SK-N-SH (cell line): ENCODE measurements at regions not wholly inside any gene's neighbourhood (a gene's known extent, or its start where the extent isn't known, plus 50 kb on each side); places are given as distances from the start of the nearest gene placed in this dataset.

Source experiments
- CTCF ChIA-PET: fragments of 300-600, 350-600 bp; formaldehyde crosslinking; extraction: SDS; loops from one replicate; lab custom pipeline; 2021; lab: Yijun Ruan, JAX
- POLR2A ChIA-PET: fragments of 350-600 bp; sonication (Branson Sonifier 250); formaldehyde crosslinking; extraction: SDS; loops from one replicate; lab custom pipeline; 2020; ENCODE audit warnings: antibody characterized with exemption, inconsistent platforms; lab: Yijun Ruan, JAX
- DNase-seq: peaks from one replicate; pipeline ENCODE4 v3.0.0; 2012
- H2AFZ ChIP-seq: fragments of 200-600 bp; sonication (generic); 2 replicates; pipeline ENCODE4 v1.8.1; 2016; ENCODE audit warnings: antibody characterized with exemption, mild to moderate bottlenecking, low read depth
- H3F3A ChIP-seq: fragments of 200-600 bp; sonication (generic); replicated peaks from 2 replicates; pipeline ENCODE3; 2016; ENCODE audit warnings: antibody characterized with exemption, mild to moderate bottlenecking; ENCODE audit not compliant: insufficient read depth
- H3K27ac ChIP-seq, 2 experiments: fragments of 200-500 bp in 1 of 2; fragments of 200-600 bp in 1 of 2; sonication (Bioruptor generic) in 1 of 2; sonication (generic), shearing (Covaris generic) in 1 of 2; 2 replicates each; pipeline versions ENCODE4 v1.5.1 to v1.6.1; 2014 to 2016; ENCODE audit warnings: low read depth in 2 of 2, inconsistent platforms in 1 of 2, low read length in 1 of 2, mild to moderate bottlenecking in 1 of 2, mixed read lengths in 1 of 2
- H3K27me3 ChIP-seq: fragments of 200-600 bp; sonication (generic), shearing (Covaris generic); 2 replicates; pipeline ENCODE4 v1.6.1; 2016; ENCODE audit warnings: mixed run types; ENCODE audit not compliant: insufficient read depth
- H3K36me3 ChIP-seq, 2 experiments: fragments of 200-500 bp in 1 of 2; fragments of 200-600 bp in 1 of 2; sonication (Bioruptor generic) in 1 of 2; sonication (generic) in 1 of 2; replicated peaks in 1 of 2; 2 replicates each; pipeline versions ENCODE3 to v1.5.1; 2014 to 2016; ENCODE audit warnings: low read length in 1 of 2, mild to moderate bottlenecking in 1 of 2; ENCODE audit not compliant: insufficient read depth in 2 of 2, control insufficient read depth in 1 of 2
- H3K4me1 ChIP-seq, 2 experiments: fragments of 200-500 bp in 1 of 2; fragments of 200-600 bp in 1 of 2; sonication (Bioruptor generic) in 1 of 2; sonication (generic), shearing (Covaris generic) in 1 of 2; 2 replicates each; pipeline versions ENCODE4 v1.5.1 to v1.6.1; 2014 to 2016; ENCODE audit warnings: low read depth in 1 of 2, low read length in 1 of 2, mixed run types in 1 of 2; ENCODE audit not compliant: insufficient read depth in 2 of 2, control insufficient read depth in 1 of 2
- H3K4me2 ChIP-seq: fragments of 200-600 bp; sonication (generic), shearing (Covaris generic); 2 replicates; pipeline ENCODE4 v1.6.1; 2017; ENCODE audit warnings: mixed run types
- H3K4me3 ChIP-seq, 2 experiments: fragments of 200-500 bp in 1 of 2; fragments of 200-600 bp in 1 of 2; sonication (Bioruptor generic) in 1 of 2; sonication (generic), shearing (Covaris generic) in 1 of 2; 2 replicates each; pipeline versions ENCODE4 v1.5.1 to v1.8.1; 2014 to 2016; ENCODE audit warnings: low read depth in 2 of 2, inconsistent platforms in 1 of 2, low read length in 1 of 2, mild to moderate bottlenecking in 1 of 2, mixed read lengths in 1 of 2, moderate library complexity in 1 of 2
- H3K79me2 ChIP-seq: fragments of 200-600 bp; sonication (generic); 2 replicates; pipeline ENCODE4 v1.8.1; 2017; ENCODE audit warnings: mild to moderate bottlenecking; ENCODE audit not compliant: insufficient read depth
- H3K9ac ChIP-seq: fragments of 200-600 bp; sonication (generic); 2 replicates; pipeline ENCODE4 v1.6.1; 2017; ENCODE audit warnings: mixed run types
- H3K9me2 ChIP-seq: fragments of 200-600 bp; sonication (generic); 2 replicates; pipeline ENCODE4 v1.6.1; 2017; ENCODE audit warnings: mixed run types
- H3K9me3 ChIP-seq: fragments of 200-600 bp; sonication (generic); 2 replicates; pipeline ENCODE4 v1.6.1; 2017; ENCODE audit warnings: mixed run types, mild to moderate bottlenecking, moderate library complexity
- H4K20me1 ChIP-seq: fragments of 200-600 bp; sonication (generic); 2 replicates; pipeline ENCODE4 v1.6.1; 2017; ENCODE audit warnings: mild to moderate bottlenecking, mixed run types; ENCODE audit not compliant: insufficient read depth
- EZH2phosphoT487 ChIP-seq: fragments of 200-600 bp; sonication (generic); IDR thresholded peaks from 2 replicates; pipeline ENCODE4 v1.6.1; 2017; ENCODE audit warnings: low read depth, mixed run types, mild to moderate bottlenecking, antibody characterized with exemption, moderate library complexity, borderline replicate concordance
- FOSL2 ChIP-seq: IDR thresholded peaks from 2 replicates; pipeline ENCODE4 v1.4.0; 2012; ENCODE audit warnings: low read depth, mild to moderate bottlenecking, moderate library complexity, borderline replicate concordance
- FOXM1 ChIP-seq: IDR thresholded peaks from 2 replicates; pipeline ENCODE4 v1.4.0; 2012; ENCODE audit warnings: low read depth, mild to moderate bottlenecking
- GATA2 ChIP-seq: sonication (generic); formaldehyde crosslinking; IDR thresholded peaks from 2 replicates; pipeline ENCODE4 v1.5.0; 2020; ENCODE audit warnings: mild to moderate bottlenecking, missing genetic modification reagents
- JUND ChIP-seq: IDR thresholded peaks from 2 replicates; pipeline ENCODE4 v1.4.0; 2012
- MEF2A ChIP-seq: IDR thresholded peaks from 2 replicates; pipeline ENCODE4 v1.4.0; 2012; ENCODE audit warnings: low read depth, borderline replicate concordance
- MXI1 ChIP-seq: IDR thresholded peaks from 2 replicates; pipeline ENCODE4 v1.6.1; 2012; ENCODE audit warnings: mild to moderate bottlenecking, low read depth, low read length, improper control_type of control experiment
- POLR2AphosphoS5 ChIP-seq: IDR thresholded peaks from 2 replicates; pipeline ENCODE4 v1.6.1; 2012; ENCODE audit warnings: low read depth, low read length
- RAD21 ChIP-seq: IDR thresholded peaks from 2 replicates; pipeline ENCODE4 v1.6.1; 2012; ENCODE audit warnings: mild to moderate bottlenecking, low read length
- RXRA ChIP-seq: IDR thresholded peaks from 2 replicates; pipeline ENCODE4 v1.4.0; 2012; ENCODE audit warnings: low read depth, mild to moderate bottlenecking, borderline replicate concordance
- SIN3A ChIP-seq: IDR thresholded peaks from 2 replicates; pipeline ENCODE4 v1.6.1; 2012; ENCODE audit warnings: low read depth, mild to moderate bottlenecking, low read length, moderate library complexity, borderline replicate concordance
- SMC3 ChIP-seq: IDR thresholded peaks from 2 replicates; pipeline ENCODE4 v1.6.1; 2012; ENCODE audit warnings: low read depth, low read length, improper control_type of control experiment
- TAF1 ChIP-seq: IDR thresholded peaks from 2 replicates; pipeline ENCODE4 v1.6.1; 2012; ENCODE audit warnings: low read depth, mild to moderate bottlenecking, low read length, moderate library complexity, borderline replicate concordance
- TCF12 ChIP-seq: IDR thresholded peaks from 2 replicates; pipeline ENCODE4 v1.4.0; 2012
- YY1 ChIP-seq: IDR thresholded peaks from 2 replicates; pipeline ENCODE4 v1.4.0; 2012; ENCODE audit warnings: low read depth, mild to moderate bottlenecking
- WGBS: methylation state at CpG from one replicate; pipeline ENCODE4 v1.1.6; 2017; ENCODE audit warnings: low lambda C conversion rate; 5-methylcytosine and 5-hydroxymethylcytosine counted together
- TF ChIP-seq, protein P1 (sequence below): IDR thresholded peaks from 2 replicates; pipeline ENCODE4 v1.6.1; 2012; ENCODE audit warnings: mild to moderate bottlenecking, low read depth, low read length, moderate library complexity
- TF ChIP-seq, protein P2 (sequence below): IDR thresholded peaks from 2 replicates; pipeline ENCODE4 v1.4.0; 2012; ENCODE audit warnings: low read depth, borderline replicate concordance
- TF ChIP-seq, protein P3 (sequence below): IDR thresholded peaks from 2 replicates; pipeline ENCODE4 v1.4.0; 2012; ENCODE audit warnings: low read depth
- TF ChIP-seq, protein P4 (sequence below): fragments of 150-350 bp; IDR thresholded peaks from 2 replicates; pipeline ENCODE4 v1.6.1; 2017; ENCODE audit warnings: antibody characterized with exemption, low read length, low read depth, borderline replicate concordance
- TF ChIP-seq, protein P5 (sequence below): fragments of 200-600 bp; sonication (generic); IDR thresholded peaks from 2 replicates; pipeline ENCODE4 v1.6.1; 2017; ENCODE audit warnings: antibody characterized with exemption, mild to moderate bottlenecking, moderate library complexity

DNA sequence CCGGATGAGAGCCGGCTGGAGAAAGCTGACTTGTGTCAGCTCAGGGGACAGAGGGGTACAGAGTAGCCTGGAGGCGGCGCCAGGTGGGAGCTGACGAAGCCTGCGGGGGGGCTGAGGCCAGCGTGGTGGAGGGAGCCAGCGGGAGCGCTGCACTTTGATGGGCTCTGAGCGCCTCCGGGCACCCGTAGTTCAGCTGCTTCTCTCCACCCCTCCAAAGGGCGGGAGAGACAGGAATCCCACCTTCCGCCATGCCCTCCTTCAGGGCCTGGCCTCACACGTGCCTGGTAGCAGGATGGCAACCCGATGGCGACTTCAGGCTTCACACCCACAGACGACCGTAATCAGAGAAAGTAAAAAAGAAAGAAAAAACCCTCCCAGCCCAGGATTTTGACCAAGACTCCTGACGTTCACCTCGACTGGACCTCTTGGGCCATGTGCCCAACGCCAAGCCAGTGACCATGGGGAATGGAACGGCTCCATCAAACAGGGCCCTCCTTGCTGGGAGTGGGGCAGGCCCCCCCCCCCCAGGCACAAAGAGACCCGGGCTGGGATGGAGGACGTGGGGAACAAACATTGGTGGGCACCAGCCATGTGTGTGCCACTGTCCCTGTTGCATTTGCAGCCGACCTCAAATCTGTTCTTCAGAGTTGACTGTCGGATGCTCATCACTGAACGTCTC, 60.7 kb upstream of the ASAP2 start:
- H3K27me3 ChIP-seq: no peaks in the 10 kb centered on the region
- H3K9me3 ChIP-seq: no peaks in the 10 kb centered on the region
- H3K9ac ChIP-seq: no peak overlapping the region
- ChIA-PET CTCF (interaction anchor here (0.6 to 7.1 kb wide), 4 partner anchors 89 to 225 kb away, joined by 3 to 68 read pairs (median 28); no protein-coding TSS in a partner anchor), POLR2A (no interaction called here)
- DNase-seq: no peak
- H3K4me1 ChIP-seq: peaks cover 3 to 12% of the 10 kb centered on the region in 2 experiments; a peak in 2 of 4 replicates
- H3K4me2 ChIP-seq: no peak overlapping the region
- WGBS: 96% methylated on average over 27 of the region's 28 CpGs
- H3F3A ChIP-seq: peaks cover 2% of the 10 kb centered on the region
- H2AFZ ChIP-seq: no peak overlapping the region
- no peaks in the 10 kb centered on the region for H4K20me1 ChIP-seq
- TF ChIP-seq SIN3A (no peak), MEF2A (no peak), FOSL2 (no peak), TCF12 (no peak), JUND (no peak), MXI1 (no peak), RAD21 (no peak), YY1 (no peak), POLR2AphosphoS5 (no peak), SMC3 (no peak), RXRA (no peak), EZH2phosphoT487 (no peak), GATA2 (CRISPR knock-in tag) (no peak), TAF1 (no peak), FOXM1 (no peak)
- TF ChIP-seq, protein P1, sequence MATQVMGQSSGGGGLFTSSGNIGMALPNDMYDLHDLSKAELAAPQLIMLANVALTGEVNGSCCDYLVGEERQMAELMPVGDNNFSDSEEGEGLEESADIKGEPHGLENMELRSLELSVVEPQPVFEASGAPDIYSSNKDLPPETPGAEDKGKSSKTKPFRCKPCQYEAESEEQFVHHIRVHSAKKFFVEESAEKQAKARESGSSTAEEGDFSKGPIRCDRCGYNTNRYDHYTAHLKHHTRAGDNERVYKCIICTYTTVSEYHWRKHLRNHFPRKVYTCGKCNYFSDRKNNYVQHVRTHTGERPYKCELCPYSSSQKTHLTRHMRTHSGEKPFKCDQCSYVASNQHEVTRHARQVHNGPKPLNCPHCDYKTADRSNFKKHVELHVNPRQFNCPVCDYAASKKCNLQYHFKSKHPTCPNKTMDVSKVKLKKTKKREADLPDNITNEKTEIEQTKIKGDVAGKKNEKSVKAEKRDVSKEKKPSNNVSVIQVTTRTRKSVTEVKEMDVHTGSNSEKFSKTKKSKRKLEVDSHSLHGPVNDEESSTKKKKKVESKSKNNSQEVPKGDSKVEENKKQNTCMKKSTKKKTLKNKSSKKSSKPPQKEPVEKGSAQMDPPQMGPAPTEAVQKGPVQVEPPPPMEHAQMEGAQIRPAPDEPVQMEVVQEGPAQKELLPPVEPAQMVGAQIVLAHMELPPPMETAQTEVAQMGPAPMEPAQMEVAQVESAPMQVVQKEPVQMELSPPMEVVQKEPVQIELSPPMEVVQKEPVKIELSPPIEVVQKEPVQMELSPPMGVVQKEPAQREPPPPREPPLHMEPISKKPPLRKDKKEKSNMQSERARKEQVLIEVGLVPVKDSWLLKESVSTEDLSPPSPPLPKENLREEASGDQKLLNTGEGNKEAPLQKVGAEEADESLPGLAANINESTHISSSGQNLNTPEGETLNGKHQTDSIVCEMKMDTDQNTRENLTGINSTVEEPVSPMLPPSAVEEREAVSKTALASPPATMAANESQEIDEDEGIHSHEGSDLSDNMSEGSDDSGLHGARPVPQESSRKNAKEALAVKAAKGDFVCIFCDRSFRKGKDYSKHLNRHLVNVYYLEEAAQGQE: no peak
- TF ChIP-seq, protein P2, sequence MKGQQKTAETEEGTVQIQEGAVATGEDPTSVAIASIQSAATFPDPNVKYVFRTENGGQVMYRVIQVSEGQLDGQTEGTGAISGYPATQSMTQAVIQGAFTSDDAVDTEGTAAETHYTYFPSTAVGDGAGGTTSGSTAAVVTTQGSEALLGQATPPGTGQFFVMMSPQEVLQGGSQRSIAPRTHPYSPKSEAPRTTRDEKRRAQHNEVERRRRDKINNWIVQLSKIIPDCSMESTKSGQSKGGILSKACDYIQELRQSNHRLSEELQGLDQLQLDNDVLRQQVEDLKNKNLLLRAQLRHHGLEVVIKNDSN: no peak
- TF ChIP-seq, protein P3, sequence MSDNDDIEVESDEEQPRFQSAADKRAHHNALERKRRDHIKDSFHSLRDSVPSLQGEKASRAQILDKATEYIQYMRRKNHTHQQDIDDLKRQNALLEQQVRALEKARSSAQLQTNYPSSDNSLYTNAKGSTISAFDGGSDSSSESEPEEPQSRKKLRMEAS: no peak
- TF ChIP-seq, protein P4, sequence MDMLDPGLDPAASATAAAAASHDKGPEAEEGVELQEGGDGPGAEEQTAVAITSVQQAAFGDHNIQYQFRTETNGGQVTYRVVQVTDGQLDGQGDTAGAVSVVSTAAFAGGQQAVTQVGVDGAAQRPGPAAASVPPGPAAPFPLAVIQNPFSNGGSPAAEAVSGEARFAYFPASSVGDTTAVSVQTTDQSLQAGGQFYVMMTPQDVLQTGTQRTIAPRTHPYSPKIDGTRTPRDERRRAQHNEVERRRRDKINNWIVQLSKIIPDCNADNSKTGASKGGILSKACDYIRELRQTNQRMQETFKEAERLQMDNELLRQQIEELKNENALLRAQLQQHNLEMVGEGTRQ: no peak
- TF ChIP-seq, protein P5, sequence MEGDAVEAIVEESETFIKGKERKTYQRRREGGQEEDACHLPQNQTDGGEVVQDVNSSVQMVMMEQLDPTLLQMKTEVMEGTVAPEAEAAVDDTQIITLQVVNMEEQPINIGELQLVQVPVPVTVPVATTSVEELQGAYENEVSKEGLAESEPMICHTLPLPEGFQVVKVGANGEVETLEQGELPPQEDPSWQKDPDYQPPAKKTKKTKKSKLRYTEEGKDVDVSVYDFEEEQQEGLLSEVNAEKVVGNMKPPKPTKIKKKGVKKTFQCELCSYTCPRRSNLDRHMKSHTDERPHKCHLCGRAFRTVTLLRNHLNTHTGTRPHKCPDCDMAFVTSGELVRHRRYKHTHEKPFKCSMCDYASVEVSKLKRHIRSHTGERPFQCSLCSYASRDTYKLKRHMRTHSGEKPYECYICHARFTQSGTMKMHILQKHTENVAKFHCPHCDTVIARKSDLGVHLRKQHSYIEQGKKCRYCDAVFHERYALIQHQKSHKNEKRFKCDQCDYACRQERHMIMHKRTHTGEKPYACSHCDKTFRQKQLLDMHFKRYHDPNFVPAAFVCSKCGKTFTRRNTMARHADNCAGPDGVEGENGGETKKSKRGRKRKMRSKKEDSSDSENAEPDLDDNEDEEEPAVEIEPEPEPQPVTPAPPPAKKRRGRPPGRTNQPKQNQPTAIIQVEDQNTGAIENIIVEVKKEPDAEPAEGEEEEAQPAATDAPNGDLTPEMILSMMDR: no peak
- H3K27ac ChIP-seq: no peak overlapping the region
- H3K79me2 ChIP-seq: no peaks in the 10 kb centered on the region
- H3K4me3 ChIP-seq: no peak overlapping the region
- no peaks in the 10 kb centered on the region for H3K9me2 ChIP-seq
- no peaks in the 10 kb centered on the region for H3K36me3 ChIP-seq
